Suppressor macrophage treated with lipopolysaccharide for 1 hour (primary cell): ENCODE measurements at regions not wholly inside any gene's neighbourhood (a gene's known extent, or its start where the extent isn't known, plus 50 kb on each side); places are given as distances from the start of the nearest gene placed in this dataset.

ENCODE experiments used
- DNase-seq, 3 donors: peaks; one replicate each; pipeline ENCODE4 v3.0.0-alpha.2; 2020 to 2022

- no peak for DNase-seq
Measured at GRCh38 chr4:108567831-108568230, 52.5 kb upstream of the RPL34 start.

GRCh38 chr4:108561116-108561515 is 59.3 kb upstream of the RPL34 start:
- no peak for DNase-seq

GRCh38 chr4:108560616-108561015 is 59.8 kb upstream of the RPL34 start:
- DNase-seq, result peak; percentile 16 to 21 (median 16)

GRCh38 chr4:108559911-108560310 is 60.5 kb upstream of the RPL34 start:
- DNase-seq, result no peak

GRCh38 chr4:108559068-108559793 is 61.1 kb upstream of the RPL34 start:
- peak in 2 of 3 donors; percentile 8 to 19 for DNase-seq

- DNase-seq, result no peak
Measured at GRCh38 chr4:108556588-108557200, 63.7 kb upstream of the RPL34 start.

- no peak for DNase-seq
Measured at GRCh38 chr4:108556166-108556565, 64.2 kb upstream of the RPL34 start.

GRCh38 chr4:108555701-108556100 is 64.7 kb upstream of the RPL34 start:
- DNase-seq, result no peak

- no peak for DNase-seq
Measured at GRCh38 chr4:108547682-108548081, 72.7 kb upstream of the RPL34 start.

- DNase-seq, result no peak
Measured at GRCh38 chr4:108546728-108547127, 73.6 kb upstream of the RPL34 start.

GRCh38 chr4:108544481-108544880 is 75.9 kb upstream of the RPL34 start:
- peak; percentile 2 to 63 (median 38) for DNase-seq

GRCh38 chr4:108543359-108543968 is 76.9 kb upstream of the RPL34 start:
- peak; percentile 8 to 37 (median 9) for DNase-seq

GRCh38 chr4:108540536-108540935 is 79.8 kb upstream of the RPL34 start:
- DNase-seq, result peak; percentile 8 to 51 (median 23)

- DNase-seq, result no peak
Measured at GRCh38 chr4:108536577-108536976, 83.8 kb upstream of the RPL34 start.

GRCh38 chr4:108535757-108536156 is 84.6 kb upstream of the RPL34 start:
- no peak for DNase-seq

- no peak for DNase-seq
Measured at GRCh38 chr4:108533876-108534275, 86.5 kb upstream of the RPL34 start.

- no peak for DNase-seq
Measured at GRCh38 chr4:108533245-108533844, 87.0 kb upstream of the RPL34 start.

GRCh38 chr4:108532738-108533137 is 87.6 kb upstream of the RPL34 start:
- no peak for DNase-seq

GRCh38 chr4:108532187-108532586 is 88.2 kb upstream of the RPL34 start:
- DNase-seq, result no peak

- DNase-seq, result no peak
Measured at GRCh38 chr4:108531461-108531860, 88.9 kb upstream of the RPL34 start.

GRCh38 chr4:108529984-108530905 is 90.1 kb upstream of the RPL34 start:
- peak in 1 of 3 donors; percentile 24 for DNase-seq

- no peak for DNase-seq
Measured at GRCh38 chr4:108529102-108529501, 91.3 kb upstream of the RPL34 start.

GRCh38 chr4:108527723-108528122 is 92.7 kb upstream of the RPL34 start:
- DNase-seq, result no peak
